ENCODE measurements at regions not wholly inside any gene's neighbourhood (a gene's known extent, or its start where the extent isn't known, plus 50 kb on each side); places are given as distances from the start of the nearest gene placed in this dataset.

DNA sequence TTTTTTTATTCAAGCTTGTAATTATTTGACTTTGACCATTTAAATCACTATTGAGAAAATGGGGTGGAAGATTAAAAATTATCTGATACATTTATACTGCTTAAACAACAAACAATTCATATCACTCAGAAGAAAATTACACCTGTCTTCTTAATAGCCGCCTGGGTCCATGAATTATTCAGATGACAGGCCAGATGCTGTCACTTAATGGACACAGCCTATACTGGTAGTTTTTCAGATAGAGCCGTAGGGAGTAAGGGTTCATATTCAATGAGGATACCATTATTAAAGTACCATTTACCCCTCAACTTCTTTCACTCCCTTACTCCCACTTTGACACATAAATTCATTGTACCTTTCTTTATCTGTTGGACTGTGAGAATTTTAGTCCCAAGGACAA, 1193.4 kb upstream of the MAP3K7 start:
- DNase-seq (ENCODE audit: low read depth in 4 of 4, low spot score in 3 of 4): no peak

DNA sequence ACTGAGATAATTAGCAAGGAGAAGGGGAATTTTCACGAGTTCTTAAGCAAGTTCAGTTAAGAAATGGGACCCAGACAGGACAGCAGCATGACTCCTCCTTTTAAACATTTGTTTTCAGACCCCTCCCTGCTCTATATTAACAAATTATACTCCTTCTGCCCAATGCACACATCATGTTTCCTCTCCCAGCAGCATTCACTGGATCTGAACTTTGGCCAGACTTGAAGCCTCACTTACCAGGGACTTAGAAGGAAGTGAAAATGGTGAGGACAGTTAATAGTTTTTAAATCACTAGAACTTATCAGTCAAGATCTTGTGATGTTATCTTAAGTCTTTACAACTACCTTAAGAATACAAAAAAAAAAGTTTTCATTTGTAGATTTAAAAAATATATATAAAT, 1174.7 kb upstream of the MAP3K7 start:
- no peak for DNase-seq (ENCODE audit: low read depth in 4 of 4, low spot score in 3 of 4)

DNA sequence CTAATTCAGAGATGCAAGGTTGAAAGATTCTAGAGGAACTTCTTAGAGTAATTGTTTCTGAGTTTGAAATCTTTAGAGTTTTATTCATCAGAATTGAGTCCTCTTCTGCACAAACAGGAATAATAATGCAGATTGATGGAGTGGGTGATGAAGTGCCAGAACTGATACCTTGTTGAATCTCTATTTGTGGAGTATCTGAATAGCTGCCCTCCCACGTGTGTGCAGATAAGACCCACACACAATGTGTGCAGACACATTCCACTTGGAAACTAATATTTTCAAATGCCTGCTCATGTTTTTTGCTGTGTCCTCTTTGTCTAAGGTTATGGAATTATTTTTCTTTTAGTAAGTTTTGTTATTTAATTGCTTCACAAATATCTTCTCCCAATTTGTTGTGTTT, 1167.8 kb upstream of the MAP3K7 start:
- no peak for DNase-seq (ENCODE audit: low read depth in 4 of 4, low spot score in 3 of 4)

DNA sequence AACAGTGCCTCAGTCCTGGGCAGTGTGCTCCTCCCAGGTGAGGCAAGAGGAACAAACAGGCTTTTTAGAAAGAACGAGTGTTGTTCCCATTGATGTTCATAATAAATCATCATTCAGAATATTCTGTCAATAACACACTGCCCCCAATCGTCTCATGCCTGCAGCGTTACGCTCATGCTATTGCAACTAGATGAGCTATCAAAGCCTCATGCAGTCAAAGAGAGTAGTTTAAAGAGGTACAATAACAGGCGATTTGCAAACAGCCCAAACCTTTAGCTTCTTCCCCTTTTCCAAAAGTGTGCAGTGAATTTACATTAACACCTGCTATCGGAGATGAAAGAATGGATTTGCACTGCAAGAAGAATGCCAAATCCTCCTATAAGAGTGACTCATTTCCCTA, 1164.7 kb upstream of the MAP3K7 start:
- no peak for DNase-seq (ENCODE audit: low read depth in 4 of 4, low spot score in 3 of 4)

DNA sequence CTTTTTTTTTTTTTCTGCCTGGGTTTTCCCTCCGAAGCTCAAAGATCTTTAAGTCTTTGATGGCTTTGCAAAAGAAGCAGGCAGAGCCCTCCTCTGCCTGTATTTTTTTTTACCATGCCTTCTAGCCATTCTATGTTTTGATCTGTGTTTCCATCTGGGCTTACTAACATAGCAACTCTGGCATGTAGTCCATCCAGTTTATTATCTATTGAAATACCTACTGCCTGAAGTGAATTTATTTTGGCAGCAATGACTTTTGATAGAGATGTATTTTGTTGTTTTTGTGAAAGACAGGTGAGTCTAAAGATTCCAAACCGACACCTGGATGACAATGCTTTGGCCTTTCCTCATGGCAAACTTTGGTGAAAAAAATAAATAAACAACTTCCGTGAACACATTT, 1157.7 kb upstream of the MAP3K7 start:
- no peak for DNase-seq (ENCODE audit: low read depth in 4 of 4, low spot score in 3 of 4)

DNA sequence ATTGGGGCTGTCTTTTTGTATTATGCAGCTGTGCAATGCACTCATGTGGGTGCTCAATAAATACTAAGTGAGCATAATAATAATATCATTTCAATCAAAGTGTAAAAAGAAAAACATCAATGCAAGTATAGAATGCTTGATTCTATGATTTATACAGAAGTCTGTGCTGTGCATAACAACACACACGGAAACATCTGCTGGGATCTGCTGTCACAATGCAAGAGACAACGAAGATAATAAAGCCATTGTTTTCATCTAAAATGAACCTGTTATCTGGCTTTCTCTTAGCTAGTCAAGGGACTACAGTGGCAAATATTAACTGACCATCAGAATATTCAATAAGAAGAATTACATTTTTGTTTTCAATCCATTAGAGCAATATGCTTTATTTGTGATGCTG, 1156.9 kb upstream of the MAP3K7 start:
- DNase-seq (ENCODE audit: low read depth in 4 of 4, low spot score in 3 of 4): no peak

DNA sequence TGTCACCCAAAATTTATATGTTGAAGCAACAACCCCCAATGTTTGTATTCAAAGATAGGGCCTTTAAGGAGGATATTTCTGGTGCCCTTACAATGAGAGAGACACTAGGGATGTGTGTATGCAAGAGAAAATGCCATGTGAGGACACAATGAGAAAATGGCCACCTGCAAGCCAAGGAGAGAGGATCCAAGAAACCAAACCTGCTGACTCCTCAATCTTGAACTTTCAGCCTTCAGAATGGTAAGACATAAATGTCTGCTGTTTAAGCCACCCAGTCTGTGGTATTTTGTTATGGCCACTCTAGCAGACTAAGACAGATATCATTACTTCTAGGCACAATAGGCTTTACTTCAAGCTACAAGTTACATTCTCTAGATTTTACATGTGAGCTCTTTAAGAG, 1145.1 kb upstream of the MAP3K7 start:
- no peak for DNase-seq (ENCODE audit: low read depth in 4 of 4, low spot score in 3 of 4)

DNA sequence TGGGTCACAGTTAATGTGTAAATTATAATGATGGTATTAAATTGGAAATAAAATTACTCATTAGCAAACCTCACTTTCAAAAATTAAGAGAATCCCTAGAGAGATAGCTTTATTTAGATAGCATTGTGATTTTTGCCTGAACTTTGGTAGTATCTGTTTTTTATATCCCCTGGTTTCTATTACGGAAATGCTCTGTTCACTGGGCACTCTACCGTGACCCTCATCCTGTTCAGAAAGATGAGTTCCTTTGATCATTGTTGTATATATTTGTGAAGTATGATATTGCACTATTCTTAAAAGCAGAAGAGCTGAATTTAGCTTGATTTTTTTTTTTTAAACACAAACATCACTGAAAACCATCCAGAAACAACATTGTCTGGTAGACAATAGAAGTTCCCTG, 1143.8 kb upstream of the MAP3K7 start:
- no peak for DNase-seq (ENCODE audit: low read depth in 4 of 4, low spot score in 3 of 4)

DNA sequence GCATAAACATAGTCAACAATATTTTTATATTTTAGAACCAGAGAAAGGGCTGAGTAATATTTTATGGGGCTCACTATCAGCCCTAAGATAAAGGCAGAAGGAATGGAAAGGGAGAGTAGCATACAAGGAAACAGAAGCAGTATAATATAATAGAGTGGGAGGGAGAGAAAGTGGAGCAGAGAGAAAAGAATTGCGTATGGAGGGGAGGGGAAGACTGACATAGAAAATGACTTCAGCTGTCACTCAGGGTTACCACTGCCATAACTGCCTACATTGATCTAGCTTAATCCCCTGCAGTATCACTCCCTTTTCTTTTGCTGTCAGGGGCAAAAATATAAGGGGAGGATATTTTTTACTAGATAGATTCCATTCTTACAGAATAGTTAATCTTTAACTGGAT, 1133.5 kb upstream of the MAP3K7 start:
- DNase-seq (ENCODE audit: low read depth in 4 of 4, low spot score in 3 of 4): no peak

DNA sequence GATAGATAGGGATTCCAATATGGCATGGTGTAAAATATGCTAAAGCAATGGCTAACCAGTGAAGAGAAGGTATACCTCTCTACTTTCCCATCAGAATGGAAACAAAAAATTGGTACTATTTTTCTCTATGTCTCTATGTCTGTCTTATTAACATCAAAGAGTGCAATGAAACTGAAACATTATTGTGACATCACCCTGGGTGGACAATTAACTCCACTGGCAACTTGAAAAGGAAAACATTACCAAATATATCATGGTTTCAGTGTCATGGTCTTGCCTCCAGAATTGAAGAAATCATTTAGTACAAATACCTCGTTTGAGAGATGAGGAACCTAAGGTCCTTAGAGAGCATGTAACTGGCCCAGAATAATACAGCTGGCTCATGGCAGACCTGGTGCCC, 1132.5 kb upstream of the MAP3K7 start:
- DNase-seq (ENCODE audit: low read depth in 4 of 4, low spot score in 3 of 4): no peak

DNA sequence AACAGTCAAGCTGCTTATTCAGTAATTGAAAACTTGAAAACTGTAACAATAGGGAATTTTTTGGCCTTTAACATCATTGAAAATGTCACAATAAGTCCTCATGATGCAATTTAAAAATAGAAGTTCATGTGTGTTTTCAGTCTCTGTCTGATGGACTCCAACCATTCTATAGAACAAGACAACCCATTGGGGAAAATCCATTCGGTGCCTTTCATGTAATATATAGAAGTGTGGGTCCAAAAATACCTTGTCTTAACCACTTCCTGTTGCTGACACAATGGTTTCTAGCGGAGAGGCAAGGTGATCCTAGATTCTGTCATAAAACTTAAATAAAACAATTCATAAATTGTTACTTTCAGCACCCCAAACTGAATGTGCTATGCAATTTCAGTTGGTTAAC, 1131.3 kb upstream of the MAP3K7 start:
- DNase-seq (ENCODE audit: low read depth in 4 of 4, low spot score in 3 of 4): no peak

DNA sequence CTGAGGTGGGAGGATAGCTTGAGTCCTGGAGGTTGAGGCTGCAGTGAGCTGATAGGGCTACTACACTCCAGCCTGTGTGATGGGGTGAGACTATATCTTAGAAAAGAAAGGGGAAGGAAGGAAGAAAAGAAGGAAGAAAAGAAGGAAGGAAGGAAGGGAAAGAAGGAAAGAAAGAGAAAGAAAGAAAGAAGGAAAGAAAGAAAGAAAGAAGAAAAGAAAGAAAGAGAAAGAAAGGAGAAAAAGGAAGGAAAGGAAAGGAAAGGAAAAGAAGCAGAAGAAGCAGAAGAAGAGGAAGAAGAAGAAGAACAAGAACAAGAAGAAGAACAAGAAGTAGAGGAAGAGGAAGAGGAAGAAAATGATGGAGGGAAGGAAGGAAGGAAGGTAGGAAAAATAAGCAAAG, 1130.2 kb upstream of the MAP3K7 start:
- no peak for DNase-seq (ENCODE audit: low read depth in 4 of 4, low spot score in 3 of 4)

DNA sequence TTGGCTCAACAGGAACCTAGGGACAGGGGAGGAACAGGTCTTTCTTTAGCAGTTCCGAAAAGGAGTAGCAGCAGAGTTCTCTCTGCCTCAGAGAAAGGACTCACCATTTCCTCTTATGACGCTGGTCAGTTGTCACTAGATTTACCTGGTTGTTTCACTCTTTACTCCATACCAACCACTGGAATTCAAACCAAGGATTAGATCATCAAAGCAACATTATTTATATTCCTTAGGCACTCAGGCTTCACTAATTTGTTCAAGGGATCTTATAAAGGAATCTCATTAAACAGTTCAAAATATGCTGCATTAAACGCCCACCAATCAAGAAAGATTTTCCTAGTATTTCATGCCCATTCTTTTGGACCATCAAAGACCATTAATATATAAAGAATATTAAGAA, 1129.5 kb upstream of the MAP3K7 start:
- DNase-seq (ENCODE audit: low read depth in 4 of 4, low spot score in 3 of 4): no peak

DNA sequence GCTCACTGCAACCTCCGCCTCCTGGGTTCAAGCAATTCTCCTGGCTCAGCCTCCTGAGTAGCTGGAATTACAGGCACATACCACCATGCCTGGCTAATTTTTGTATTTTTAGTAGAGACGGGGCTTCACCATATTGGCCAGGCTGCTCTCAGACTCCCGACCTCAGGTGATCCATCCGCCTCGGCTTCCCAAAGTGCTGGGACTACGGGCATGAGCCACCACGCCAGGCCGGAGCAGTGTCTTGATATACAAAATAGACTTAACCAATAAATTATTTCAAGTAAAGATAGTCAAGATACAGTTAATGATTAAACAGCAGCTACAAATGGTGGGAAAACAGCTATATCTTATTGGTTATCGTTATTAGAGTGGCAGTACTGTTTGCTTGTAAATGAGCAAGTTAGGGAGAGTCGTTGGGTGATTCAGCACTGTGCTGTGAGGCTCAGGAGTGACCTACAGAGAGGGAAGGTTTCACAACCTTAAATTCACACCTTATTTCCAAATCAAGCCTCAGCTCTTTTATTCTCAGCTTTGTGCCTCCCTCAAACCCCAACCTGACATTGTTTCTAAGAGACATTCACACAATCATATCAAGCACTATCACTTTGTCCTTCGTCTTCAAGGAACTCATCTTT, 1128.4 kb upstream of the MAP3K7 start:
- DNase-seq (ENCODE audit: low read depth in 4 of 4, low spot score in 3 of 4): no peak

DNA sequence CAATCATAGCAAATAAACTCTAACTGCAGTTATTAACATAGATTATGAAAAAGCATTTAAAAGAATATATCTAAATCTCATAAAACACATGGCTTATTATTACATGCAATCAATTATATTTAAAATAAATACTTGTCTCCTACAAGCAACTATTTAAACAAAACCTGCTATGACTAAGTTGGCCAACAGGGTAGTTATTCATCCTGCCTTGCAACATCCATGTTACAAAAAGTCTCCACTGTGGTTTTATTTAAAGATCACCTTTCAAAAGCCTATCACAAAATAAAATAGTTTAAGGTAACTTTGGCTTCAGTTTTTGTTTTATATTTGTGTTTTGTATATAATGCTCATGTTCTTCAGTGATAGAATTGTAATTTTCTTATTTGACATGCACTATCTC, 1127.0 kb upstream of the MAP3K7 start:
- DNase-seq (ENCODE audit: low read depth in 4 of 4, low spot score in 3 of 4): no peak

DNA sequence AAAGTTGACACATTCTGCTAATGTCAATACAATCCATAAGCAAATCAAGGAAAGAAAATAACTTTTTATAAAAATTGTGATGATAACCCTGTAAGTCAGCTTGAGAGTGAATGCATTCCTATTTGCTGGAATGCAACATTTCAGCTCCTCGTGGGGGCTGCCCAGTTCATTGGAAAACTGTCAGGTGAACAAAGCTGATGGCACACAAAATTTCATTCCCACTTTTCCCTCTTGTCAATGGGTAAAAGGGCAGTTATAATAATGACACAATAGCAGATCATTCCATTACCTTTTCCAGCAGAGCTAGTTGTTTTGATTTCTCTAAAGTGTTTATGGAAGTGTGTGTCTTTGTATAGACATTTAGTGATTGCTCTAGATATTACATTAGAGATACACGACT, 1124.6 kb upstream of the MAP3K7 start:
- DNase-seq (ENCODE audit: low read depth in 4 of 4, low spot score in 3 of 4): no peak

DNA sequence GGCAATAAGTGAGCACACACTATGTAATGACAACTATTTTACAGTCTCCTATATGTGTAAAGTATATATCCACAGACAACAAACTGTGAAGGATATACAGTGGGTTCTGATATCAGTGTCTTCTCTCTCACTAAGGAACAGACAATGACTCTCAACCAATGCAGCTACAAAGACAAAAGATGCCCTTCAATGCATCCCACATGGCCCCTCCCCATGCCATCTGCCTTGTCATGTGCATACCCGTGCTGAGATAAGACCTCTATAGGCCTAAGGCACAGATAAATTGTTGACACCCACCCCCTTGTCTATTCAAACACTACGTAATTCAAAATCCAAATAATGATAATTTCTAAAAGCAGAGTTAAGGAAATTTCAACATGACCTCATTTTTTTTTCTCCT, 1123.5 kb upstream of the MAP3K7 start:
- DNase-seq (ENCODE audit: low read depth in 4 of 4, low spot score in 3 of 4): no peak

DNA sequence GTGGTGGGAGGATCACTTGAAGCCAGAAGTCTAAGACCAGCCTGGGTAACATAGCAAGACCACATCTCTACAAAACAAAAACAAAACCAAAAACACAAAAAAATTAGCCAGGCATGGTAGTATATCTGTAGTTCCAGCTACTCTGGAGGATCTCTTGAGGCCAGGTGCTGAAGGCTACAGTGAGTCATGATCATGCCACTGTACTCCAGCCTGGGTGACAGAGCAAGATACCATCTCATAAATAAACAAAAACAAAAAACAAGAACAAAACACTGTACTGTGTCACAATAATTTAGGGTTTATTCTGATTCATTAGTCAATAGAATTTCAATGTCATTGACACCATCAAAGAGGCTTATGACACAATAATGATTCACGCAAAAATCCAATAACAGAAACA, 1121.7 kb upstream of the MAP3K7 start:
- no peak for DNase-seq (ENCODE audit: low read depth in 4 of 4, low spot score in 3 of 4)

DNA sequence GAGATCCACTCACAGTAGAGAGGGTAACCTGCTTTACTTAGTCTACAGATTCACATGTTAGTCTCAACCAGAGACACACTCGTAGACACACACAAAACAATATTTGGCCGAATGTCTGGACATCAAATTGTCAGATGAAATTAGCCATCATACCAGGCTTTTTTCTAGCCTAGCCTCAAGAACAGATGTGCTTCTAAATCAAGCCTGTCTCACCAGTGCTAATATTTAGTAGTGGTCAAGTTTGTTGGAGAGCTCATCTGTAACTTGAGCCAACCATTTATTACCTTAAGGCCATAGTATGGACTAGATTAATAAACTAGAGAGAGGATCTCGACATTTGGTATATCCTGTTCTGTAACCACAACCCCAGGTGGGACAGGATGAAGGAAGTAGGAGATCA, 1118.8 kb upstream of the MAP3K7 start:
- no peak for DNase-seq (ENCODE audit: low read depth in 4 of 4, low spot score in 3 of 4)

DNA sequence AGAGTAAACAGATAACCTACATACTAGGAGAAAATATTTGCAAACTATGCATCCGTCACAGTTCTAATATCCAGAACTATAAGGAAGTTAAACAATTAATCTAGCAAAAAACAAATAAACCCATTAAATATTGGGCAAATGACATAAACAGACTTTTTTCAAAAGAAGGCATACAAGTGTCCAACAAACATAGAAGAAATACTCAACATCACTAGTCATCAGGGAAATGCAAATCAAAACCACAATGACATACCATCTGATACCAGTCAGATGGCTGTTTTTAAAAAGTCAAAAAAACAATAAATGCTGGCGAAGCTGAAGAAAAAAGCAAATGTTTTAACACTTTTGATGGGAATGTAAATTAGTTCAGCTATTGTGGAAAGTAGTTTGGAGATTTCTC, 1117.7 kb upstream of the MAP3K7 start:
- DNase-seq (ENCODE audit: low read depth in 4 of 4, low spot score in 3 of 4): no peak

DNA sequence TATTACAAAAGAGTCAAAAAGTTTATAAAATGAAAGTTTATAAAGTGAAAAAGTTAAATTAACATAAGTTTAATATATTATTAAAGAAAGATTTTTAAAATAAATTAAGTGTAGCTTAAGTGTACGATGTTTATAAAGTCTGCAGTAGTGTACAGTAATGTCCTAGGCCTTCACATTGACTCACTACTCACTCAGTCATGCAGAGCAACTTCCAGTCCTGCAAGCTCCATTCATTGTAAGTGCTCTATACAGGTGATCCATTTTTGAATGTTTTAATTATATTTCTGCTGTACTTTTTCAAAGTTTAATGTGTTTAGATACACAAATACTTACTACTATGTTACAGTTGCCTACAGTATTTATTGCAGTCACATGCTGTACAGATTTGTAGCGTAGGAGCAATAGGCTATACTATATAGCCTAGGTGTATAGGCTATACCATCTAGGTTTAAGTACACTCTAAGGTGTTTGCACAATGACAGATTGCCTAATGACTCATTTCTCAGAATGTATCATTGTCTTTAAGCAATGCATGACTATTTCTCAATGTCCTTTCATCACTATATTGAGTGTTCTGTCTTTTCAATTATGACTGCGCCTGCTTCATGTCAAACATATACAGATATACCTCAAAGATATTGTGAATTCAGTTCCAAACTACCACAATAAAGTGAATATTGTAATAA, 1110.3 kb upstream of the MAP3K7 start:
- no peak for DNase-seq (ENCODE audit: low read depth in 4 of 4, low spot score in 3 of 4)

DNA sequence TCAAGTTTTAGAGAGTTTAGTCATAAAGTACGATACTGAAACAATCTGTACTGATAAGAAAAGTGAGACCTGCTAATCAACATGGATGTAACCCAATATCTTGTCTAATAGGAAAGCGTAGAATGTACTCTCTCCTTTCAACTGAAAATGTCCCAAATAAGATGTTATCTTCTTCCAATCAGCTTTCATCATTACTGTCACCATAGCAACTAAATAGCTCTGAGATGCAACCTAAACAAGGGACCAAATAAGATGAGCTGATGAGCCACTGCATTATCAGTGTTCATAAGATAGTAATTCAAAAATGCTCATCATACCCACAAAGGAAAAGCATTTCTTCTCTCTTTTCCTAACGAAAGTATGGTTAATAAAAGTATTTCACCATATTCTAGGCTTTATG, 1108.3 kb upstream of the MAP3K7 start:
- no peak for DNase-seq (ENCODE audit: low read depth in 4 of 4, low spot score in 3 of 4)
